Hematopoietic multipotent progenitor cell treated with erythropoietin and hydrocortisone succinate and interleukin-3 and kit ligand, for 4 days (in vitro differentiated cells): ENCODE measurements at regions not wholly inside any gene's neighbourhood (a gene's known extent, or its start where the extent isn't known, plus 50 kb on each side); places are given as distances from the start of the nearest gene placed in this dataset.

Source experiments
- DNase-seq: peaks from one replicate; pipeline ENCODE4 v3.0.0-alpha.2; 2015

DNA sequence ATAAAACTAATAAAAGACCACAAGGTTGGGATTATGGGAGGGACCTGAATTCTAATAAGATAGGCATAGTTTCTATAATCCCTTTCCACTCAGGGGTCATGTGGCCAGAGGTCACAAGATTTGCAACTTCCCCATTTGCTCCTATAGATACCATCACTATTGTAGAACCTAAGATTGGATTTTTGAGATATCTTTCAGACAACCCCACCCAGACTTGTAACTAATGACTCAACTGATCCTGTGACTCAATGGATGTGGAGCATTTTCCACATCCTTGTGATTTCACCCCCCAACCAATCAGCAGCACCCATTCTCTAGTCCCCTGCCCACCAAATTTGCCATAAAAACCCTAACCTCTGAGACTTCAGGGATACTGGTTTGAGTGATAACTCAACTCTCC, 51.9 kb upstream of the PIK3AP1 start:
- DNase-seq = peak; percentile 26

GRCh38 chr10:96770987-96771386, 50.7 kb upstream of the PIK3AP1 start:
- no peak for DNase-seq
